Brain microvascular endothelial cell (primary cell): ENCODE measurements at regions not wholly inside any gene's neighbourhood (a gene's known extent, or its start where the extent isn't known, plus 50 kb on each side); places are given as distances from the start of the nearest gene placed in this dataset.

Experiments used
- DNase-seq: peaks from one replicate; pipeline ENCODE4 v3.0.0-alpha.2; 2020
- H3K27ac ChIP-seq: fragments of 250-450 bp; sonication (Bioruptor Pico); 2 replicates; pipeline ENCODE4 v1.5.1; 2020; ENCODE audit warnings: mild to moderate bottlenecking, moderate library complexity
- H3K27me3 ChIP-seq: fragments of 250-450 bp; sonication (Bioruptor Pico); replicated peaks from 2 replicates; pipeline ENCODE4 v1.5.1; 2020; ENCODE audit warnings: mild to moderate bottlenecking
- H3K36me3 ChIP-seq: fragments of 250-450 bp; sonication (Bioruptor Pico); replicated peaks from 2 replicates; pipeline ENCODE4 v1.5.1; 2020; ENCODE audit warnings: mild to moderate bottlenecking
- H3K4me3 ChIP-seq: 2 replicates; pipeline ENCODE4 v1.5.1; 2011; ENCODE audit warnings: low read depth, mild to moderate bottlenecking, control low read depth, low read length, moderate library complexity
- CTCF ChIP-seq: IDR thresholded peaks from 2 replicates; pipeline ENCODE4 v1.5.1; 2011; ENCODE audit warnings: low read depth, mild to moderate bottlenecking, moderate library complexity, low read length, control low read depth, inconsistent platforms; ENCODE audit errors: missing control alignments
- in situ Hi-C: cut with HindIII; loops from 2 replicates; pipeline ENCODE4 v1.10.0; 2017; ENCODE audit warnings: low sequenced_read_pairs, low pct_ligation_motif_present

GRCh38 chr13:70502944-70503343, 394.7 kb upstream of the KLHL1 start:
- TF ChIP-seq CTCF, result no peak
- Histone ChIP-seq H3K27me3 (no peaks in the 10 kb centered on the region), H3K36me3 (no peaks in the 10 kb centered on the region), H3K27ac (no peak overlapping the region), H3K4me3 (no peak overlapping the region)
- DNase-seq, result no peak
- in situ Hi-C loops, result no loop called here

GRCh38 chr13:70490320-70490935, 382.2 kb upstream of the KLHL1 start:
- no peak for TF ChIP-seq CTCF
- Histone ChIP-seq H3K27ac (no peak overlapping the region), H3K4me3 (no peak overlapping the region), H3K27me3 (no peaks in the 10 kb centered on the region), H3K36me3 (no peaks in the 10 kb centered on the region)
- no peak for DNase-seq
- in situ Hi-C loops, result no loop called here

DNA sequence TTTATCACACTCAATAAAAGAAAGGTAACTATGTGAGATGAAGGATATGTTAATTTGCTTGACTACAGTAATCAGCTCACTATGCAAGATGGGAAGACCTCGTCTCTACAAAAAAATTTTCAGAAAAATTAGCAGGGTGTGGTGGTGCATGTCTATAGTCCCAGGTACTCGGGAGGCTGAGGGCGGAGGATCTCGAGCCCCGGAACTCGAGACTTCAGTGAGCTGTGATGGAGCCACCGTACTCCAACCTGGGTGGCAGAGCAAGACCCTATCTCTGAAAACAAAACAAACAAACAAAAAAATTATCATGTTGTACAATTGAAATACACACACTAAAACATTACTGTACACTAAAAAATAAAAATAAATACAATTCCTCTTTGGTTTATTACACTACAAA, 376.7 kb upstream of the KLHL1 start:
- H3K27me3 ChIP-seq, result no peaks in the 10 kb centered on the region
- no peak overlapping the region for H3K4me3 ChIP-seq
- no peak for TF ChIP-seq CTCF
- in situ Hi-C loops, result no loop called here
- DNase-seq, result no peak
- no peak overlapping the region for H3K27ac ChIP-seq
- no peaks in the 10 kb centered on the region for H3K36me3 ChIP-seq

DNA sequence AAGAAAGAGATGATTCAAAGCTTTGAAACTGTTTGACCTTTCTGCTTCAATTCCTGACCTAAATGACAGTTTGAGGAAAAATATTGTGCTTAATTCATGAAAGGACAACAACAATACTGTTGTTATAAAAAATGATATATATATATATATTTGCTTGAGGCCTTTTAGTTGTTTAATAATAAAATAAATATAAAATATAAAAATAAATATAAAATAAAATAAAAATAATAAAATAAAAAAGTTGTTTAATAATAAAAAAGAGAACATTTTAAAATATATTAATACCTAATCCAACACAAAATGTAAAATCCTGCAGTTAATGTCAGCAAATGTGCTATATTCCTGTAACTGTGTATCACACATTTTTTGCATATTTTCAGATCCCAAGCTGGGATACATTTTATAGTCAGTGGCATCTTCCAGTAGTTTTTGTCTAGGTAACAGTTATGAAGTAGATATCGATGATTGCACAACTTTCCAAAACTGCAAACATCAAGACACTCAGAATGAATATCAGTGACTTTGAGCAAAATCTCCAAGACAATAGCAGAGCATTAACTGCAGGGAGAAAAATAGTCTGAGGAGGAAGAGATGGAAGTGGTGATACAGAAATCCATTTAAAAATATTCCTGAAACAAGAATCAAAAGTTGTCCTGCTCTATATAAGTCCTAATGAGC, 375.5 kb upstream of the KLHL1 start:
- Histone ChIP-seq H3K4me3 (no peak overlapping the region), H3K27me3 (no peaks in the 10 kb centered on the region), H3K36me3 (no peaks in the 10 kb centered on the region), H3K27ac (no peak overlapping the region)
- DNase-seq, result no peak
- no peak for TF ChIP-seq CTCF
- in situ Hi-C loops, result no loop called here

DNA sequence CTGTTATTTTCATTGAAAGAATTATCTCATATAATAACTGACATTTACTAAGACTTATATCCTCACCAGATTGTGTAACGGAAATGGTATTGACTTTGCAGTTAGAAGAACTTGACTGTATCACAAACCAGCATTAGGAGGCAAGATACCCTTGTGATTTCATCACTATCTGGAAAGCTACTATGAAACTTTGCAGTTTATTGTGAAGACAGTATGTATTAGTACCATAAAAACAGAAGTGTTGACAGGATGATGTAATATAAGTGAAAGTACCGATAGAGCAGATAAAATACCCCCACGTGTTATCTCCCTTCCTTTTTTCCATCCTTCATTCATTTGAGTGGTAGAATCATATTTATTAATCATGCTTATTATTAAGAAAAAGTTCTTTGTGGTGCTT, 365.7 kb upstream of the KLHL1 start:
- DNase-seq, result no peak
- TF ChIP-seq CTCF, result no peak
- in situ Hi-C loops, result no loop called here
- H3K27me3 ChIP-seq, result no peaks in the 10 kb centered on the region
- H3K36me3 ChIP-seq, result no peaks in the 10 kb centered on the region
- no peak overlapping the region for H3K27ac ChIP-seq
- no peak overlapping the region for H3K4me3 ChIP-seq

DNA sequence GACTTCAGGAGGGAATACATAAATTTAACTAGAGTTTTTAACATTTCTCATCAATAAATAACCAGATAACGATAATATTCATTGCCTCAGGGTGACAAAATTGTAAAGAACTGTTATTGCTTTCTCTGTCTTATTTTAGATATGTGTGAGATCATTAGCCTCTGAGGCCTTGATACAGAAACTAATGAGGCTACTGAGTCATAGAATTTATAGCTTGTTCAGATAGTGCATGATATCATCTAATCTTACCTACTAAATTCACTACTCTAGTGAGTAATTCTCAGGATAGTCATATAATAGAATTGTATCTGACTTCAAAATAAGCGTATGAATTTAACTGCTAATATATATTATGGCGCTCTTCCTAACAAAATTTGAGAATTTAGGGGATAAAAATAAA, 360.8 kb upstream of the KLHL1 start:
- no peak for DNase-seq
- no peak for TF ChIP-seq CTCF
- no peak overlapping the region for H3K4me3 ChIP-seq
- in situ Hi-C loops, result no loop called here
- H3K27ac ChIP-seq, result no peak overlapping the region
- no peaks in the 10 kb centered on the region for H3K27me3 ChIP-seq
- no peaks in the 10 kb centered on the region for H3K36me3 ChIP-seq
